H9 (cell line): ENCODE measurements at regions not wholly inside any gene's neighbourhood (a gene's known extent, or its start where the extent isn't known, plus 50 kb on each side); places are given as distances from the start of the nearest gene placed in this dataset.

Experiments
- DNase-seq: peaks from one replicate; pipeline ENCODE4 v3.0.0-alpha.2; 2017
- H2AFZ ChIP-seq: one replicate; pipeline ENCODE4 v1.6.1; 2013; ENCODE audit warnings: mild to moderate bottlenecking, low read length, control low read depth, moderate library complexity
- H2AK5ac ChIP-seq: 2 replicates; pipeline ENCODE4 v1.6.1; 2013; ENCODE audit warnings: low read length, control low read depth, mixed read lengths; ENCODE audit not compliant: insufficient read length
- H2BK120ac ChIP-seq: one replicate; pipeline ENCODE4 v1.6.1; 2013; ENCODE audit warnings: low read depth, mild to moderate bottlenecking, low read length, control low read depth, inconsistent platforms; ENCODE audit not compliant: poor library complexity, severe bottlenecking
- H2BK12ac ChIP-seq: 2 replicates; pipeline ENCODE4 v1.6.1; 2013; ENCODE audit warnings: low read length, control low read depth, mixed read lengths, low read depth; ENCODE audit not compliant: insufficient read length
- H2BK15ac ChIP-seq: 2 replicates; pipeline ENCODE4 v1.6.1; 2013; ENCODE audit warnings: low read depth, low read length, control low read depth
- H2BK20ac ChIP-seq: one replicate; pipeline ENCODE4 v1.6.1; 2013; ENCODE audit warnings: low read depth, mild to moderate bottlenecking, low read length, control low read depth, inconsistent platforms; ENCODE audit not compliant: poor library complexity, severe bottlenecking
- H2BK5ac ChIP-seq: 2 replicates; pipeline ENCODE4 v1.6.1; 2013; ENCODE audit warnings: low read length, control low read depth, mixed read lengths; ENCODE audit not compliant: insufficient read length
- H3K14ac ChIP-seq: 2 replicates; pipeline ENCODE4 v1.6.1; 2013; ENCODE audit warnings: low read length, control low read depth; ENCODE audit not compliant: insufficient read depth
- H3K18ac ChIP-seq: 2 replicates; pipeline ENCODE4 v1.6.1; 2013; ENCODE audit warnings: low read depth, mild to moderate bottlenecking, mixed read lengths, low read length, control low read depth; ENCODE audit not compliant: insufficient read length
- H3K23ac ChIP-seq: 2 replicates; pipeline ENCODE4 v1.6.1; 2013; ENCODE audit warnings: low read length, control low read depth, mixed read lengths, low read depth; ENCODE audit not compliant: insufficient read length
- H3K23me2 ChIP-seq: 2 replicates; pipeline ENCODE4 v1.6.1; 2013; ENCODE audit warnings: low read depth, mild to moderate bottlenecking, mixed read lengths, low read length, control low read depth; ENCODE audit not compliant: insufficient read length, poor library complexity, severe bottlenecking
- H3K27ac ChIP-seq: 2 replicates; pipeline ENCODE4 v1.5.1; 2013; ENCODE audit warnings: low read length, control low read depth, mixed read lengths, low read depth; ENCODE audit not compliant: insufficient read length
- H3K27me3 ChIP-seq: 2 replicates; pipeline ENCODE4 v1.6.1; 2013; ENCODE audit warnings: low read length, control low read depth, inconsistent platforms; ENCODE audit not compliant: insufficient read depth
- H3K4ac ChIP-seq: 2 replicates; pipeline ENCODE4 v1.6.1; 2013; ENCODE audit warnings: low read depth, mild to moderate bottlenecking, control low read depth, inconsistent platforms, low read length, moderate library complexity
- H3K4me1 ChIP-seq: 2 replicates; pipeline ENCODE4 v1.6.1; 2013; ENCODE audit warnings: low read length, control low read depth, inconsistent platforms; ENCODE audit not compliant: insufficient read depth
- H3K4me2 ChIP-seq: 2 replicates; pipeline ENCODE4 v1.6.1; 2013; ENCODE audit warnings: low read length, control low read depth, mixed read lengths; ENCODE audit not compliant: insufficient read length, insufficient read depth
- H3K56ac ChIP-seq: 2 replicates; pipeline ENCODE4 v1.6.1; 2013; ENCODE audit warnings: low read depth, mild to moderate bottlenecking, mixed read lengths, low read length, control low read depth; ENCODE audit not compliant: insufficient read length
- H3K79me1 ChIP-seq: 2 replicates; pipeline ENCODE4 v1.6.1; 2013; ENCODE audit warnings: low read depth, mild to moderate bottlenecking, moderate library complexity, low read length, control low read depth, inconsistent platforms; ENCODE audit not compliant: insufficient read depth, poor library complexity, severe bottlenecking
- H3K79me2 ChIP-seq: 2 replicates; pipeline ENCODE4 v1.6.1; 2013; ENCODE audit warnings: low read length, control low read depth, inconsistent platforms; ENCODE audit not compliant: insufficient read depth
- H3K9ac ChIP-seq: 2 replicates; pipeline ENCODE4 v1.6.1; 2013; ENCODE audit warnings: low read length, control low read depth, mixed read lengths; ENCODE audit not compliant: insufficient read length; ENCODE audit errors: extremely low read depth
- H3K9me3 ChIP-seq: one replicate; pipeline ENCODE4 v1.6.1; 2013; ENCODE audit warnings: low read depth, low read length, inconsistent platforms; ENCODE audit not compliant: control insufficient read depth
- H3T11ph ChIP-seq: one replicate; pipeline ENCODE4 v1.6.1; 2013; ENCODE audit warnings: mild to moderate bottlenecking, low read length, control low read depth, inconsistent platforms
- H4K20me1 ChIP-seq: one replicate; pipeline ENCODE4 v1.6.1; 2013; ENCODE audit not compliant: control insufficient read depth, insufficient read length, insufficient read depth
- H4K5ac ChIP-seq: 2 replicates; pipeline ENCODE4 v1.6.1; 2013; ENCODE audit warnings: low read depth, mild to moderate bottlenecking, mixed read lengths, low read length, control low read depth; ENCODE audit not compliant: insufficient read length
- H4K8ac ChIP-seq: replicated peaks from 2 replicates; pipeline ENCODE4 v1.6.1; 2013; ENCODE audit warnings: low read length, control low read depth, mixed read lengths, low read depth; ENCODE audit not compliant: insufficient read length
- H4K91ac ChIP-seq: 2 replicates; pipeline ENCODE4 v1.6.1; 2013; ENCODE audit warnings: low read depth, mild to moderate bottlenecking, moderate library complexity, mixed read lengths, low read length, control low read depth; ENCODE audit not compliant: insufficient read length
- H3K27ac Mint-ChIP-seq, 3 experiments: 2 replicates in 2 of 3; 3 replicates in 1 of 3; pipeline ENCODE4 v1.8.0; 2020 to 2021; ENCODE audit warnings: mixed read lengths in 3 of 3, mild to moderate bottlenecking in 1 of 3, moderate library complexity in 1 of 3
- H3K27me3 Mint-ChIP-seq: 2 replicates; pipeline ENCODE4 v1.8.0; 2021; ENCODE audit warnings: low read depth, mild to moderate bottlenecking, moderate library complexity, mixed read lengths
- H3K36me3 Mint-ChIP-seq, 3 experiments: 2 replicates in 2 of 3; 3 replicates in 1 of 3; pipeline ENCODE4 v1.8.0; 2020 to 2021; ENCODE audit warnings: low read depth in 3 of 3, mixed read lengths in 3 of 3; ENCODE audit not compliant: insufficient read depth in 1 of 3
- H3K4me1 Mint-ChIP-seq, 2 experiments: 2 replicates each; pipeline ENCODE4 v1.8.0; 2020; ENCODE audit warnings: mixed read lengths in 2 of 2
- H3K4me3 Mint-ChIP-seq, 2 experiments: 2 replicates in 1 of 2; 3 replicates in 1 of 2; pipeline ENCODE4 v1.8.0; 2020 to 2021; ENCODE audit warnings: mild to moderate bottlenecking in 2 of 2, mixed read lengths in 2 of 2, moderate library complexity in 1 of 2
- H3K9me3 Mint-ChIP-seq, 2 experiments: 2 replicates in 1 of 2; 3 replicates in 1 of 2; pipeline ENCODE4 v1.8.0; 2020; ENCODE audit warnings: mild to moderate bottlenecking in 2 of 2, mixed read lengths in 2 of 2, moderate library complexity in 1 of 2
- WGBS: extraction: QIAGEN DNeasy Blood & Tissue Kit; methylation state at CpG from one replicate; pipeline ENCODE4 v1.1.7; 2013; ENCODE audit warnings: missing lambda C conversion rate, low lambda C conversion rate, mixed read lengths; ENCODE audit not compliant: insufficient read length; ENCODE audit errors: extremely low coverage; 5-methylcytosine and 5-hydroxymethylcytosine counted together
- TF ChIP-seq, protein P1 (sequence below): fragments of 200-600 bp; sonication (generic); conservative IDR thresholded peaks from 3 replicates; pipeline ENCODE4 v1.8.0; 2021; ENCODE audit warnings: antibody characterized with exemption, mild to moderate bottlenecking

DNA sequence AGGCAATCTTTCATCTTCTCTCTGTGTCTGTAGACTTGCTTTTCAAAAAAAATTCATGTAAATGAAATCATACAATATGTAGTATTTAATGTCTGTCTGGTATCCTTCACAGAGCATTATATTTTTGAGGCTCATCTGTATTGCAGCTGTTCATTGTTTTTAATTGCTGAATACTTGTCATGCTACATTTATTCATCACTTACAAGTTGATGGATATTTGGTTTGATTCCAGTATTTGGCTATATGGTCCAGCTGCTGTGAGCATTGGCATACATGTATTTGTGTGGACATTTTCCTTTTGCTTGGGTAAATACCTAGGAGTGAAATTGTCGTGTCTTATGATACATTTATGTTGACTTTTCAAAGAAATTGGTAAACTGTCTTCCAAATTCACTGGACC lies 441.4 kb downstream of the DCDC2C start:
- H4K5ac ChIP-seq, result no peak overlapping the region
- no peak overlapping the region for H2BK15ac ChIP-seq
- H2BK5ac ChIP-seq, result no peak overlapping the region
- Mint-ChIP-seq H3K27me3 (peaks cover 2% of the 10 kb centered on the region; the same call in 1 of the 2 replicates), H3K27ac (no peak overlapping the region), H3K36me3 (peaks cover 0 to 14% (median 4%) of the 10 kb centered on the region in 3 experiments; a peak in 2 of 7 replicates), H3K4me3 (no peak overlapping the region), H3K9me3 (peaks cover 14 to 16% of the 10 kb centered on the region in 2 experiments), H3K4me1 (no peaks in the 10 kb centered on the region)
- H3K14ac ChIP-seq, result no peak overlapping the region
- H3K4ac ChIP-seq, result no peak overlapping the region
- no peaks in the 10 kb centered on the region for H3K9me3 ChIP-seq
- WGBS, result no CpG with 5 or more reads among the region's 1 CpG
- H3K9ac ChIP-seq, result no peak overlapping the region
- H3K79me2 ChIP-seq, result no peaks in the 10 kb centered on the region
- no peak overlapping the region for H2BK12ac ChIP-seq
- H3K79me1 ChIP-seq, result no peaks in the 10 kb centered on the region
- H3K56ac ChIP-seq, result no peak overlapping the region
- no peak overlapping the region for H3T11ph ChIP-seq
- H3K4me1 ChIP-seq, result no peaks in the 10 kb centered on the region
- H4K8ac ChIP-seq, result no peak overlapping the region
- TF ChIP-seq, protein P1, sequence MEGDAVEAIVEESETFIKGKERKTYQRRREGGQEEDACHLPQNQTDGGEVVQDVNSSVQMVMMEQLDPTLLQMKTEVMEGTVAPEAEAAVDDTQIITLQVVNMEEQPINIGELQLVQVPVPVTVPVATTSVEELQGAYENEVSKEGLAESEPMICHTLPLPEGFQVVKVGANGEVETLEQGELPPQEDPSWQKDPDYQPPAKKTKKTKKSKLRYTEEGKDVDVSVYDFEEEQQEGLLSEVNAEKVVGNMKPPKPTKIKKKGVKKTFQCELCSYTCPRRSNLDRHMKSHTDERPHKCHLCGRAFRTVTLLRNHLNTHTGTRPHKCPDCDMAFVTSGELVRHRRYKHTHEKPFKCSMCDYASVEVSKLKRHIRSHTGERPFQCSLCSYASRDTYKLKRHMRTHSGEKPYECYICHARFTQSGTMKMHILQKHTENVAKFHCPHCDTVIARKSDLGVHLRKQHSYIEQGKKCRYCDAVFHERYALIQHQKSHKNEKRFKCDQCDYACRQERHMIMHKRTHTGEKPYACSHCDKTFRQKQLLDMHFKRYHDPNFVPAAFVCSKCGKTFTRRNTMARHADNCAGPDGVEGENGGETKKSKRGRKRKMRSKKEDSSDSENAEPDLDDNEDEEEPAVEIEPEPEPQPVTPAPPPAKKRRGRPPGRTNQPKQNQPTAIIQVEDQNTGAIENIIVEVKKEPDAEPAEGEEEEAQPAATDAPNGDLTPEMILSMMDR, result no peak
- no peak overlapping the region for H3K27ac ChIP-seq
- no peak overlapping the region for H2BK20ac ChIP-seq
- no peak overlapping the region for H2BK120ac ChIP-seq
- no peaks in the 10 kb centered on the region for H4K20me1 ChIP-seq
- no peak for DNase-seq
- H3K18ac ChIP-seq, result no peak overlapping the region
- no peak overlapping the region for H2AFZ ChIP-seq
- no peak overlapping the region for H4K91ac ChIP-seq
- no peaks in the 10 kb centered on the region for H3K23me2 ChIP-seq
- H2AK5ac ChIP-seq, result no peak overlapping the region
- H3K4me2 ChIP-seq, result no peak overlapping the region
- H3K27me3 ChIP-seq, result no peaks in the 10 kb centered on the region
- no peak overlapping the region for H3K23ac ChIP-seq
